ENCODE measurements at regions not wholly inside any gene's neighbourhood (a gene's known extent, or its start where the extent isn't known, plus 50 kb on each side); places are given as distances from the start of the nearest gene placed in this dataset.

GRCh38 chr2:120934574-120935338 is 199.1 kb downstream of the GLI2 start (continued):
- TF ChIP-seq STAT6 (CRISPR knock-in tag; IDR thresholded peaks at IDR 0.05; ENCODE audit: borderline replicate concordance) (no peak), ZNF839 (CRISPR knock-in tag; IDR thresholded peaks at IDR 0.05; ENCODE audit: borderline replicate concordance) (0 out of 2 replicates have a peak, but pooled peaks have one; percentile 21), EP300 (IDR thresholded peaks at IDR 0.05; ENCODE audit: low read depth in 2 of 2, low read length in 2 of 2) (peak in 1 of 2 experiments; percentile 57; a peak in 1 of 4 replicates), EP300 (CRISPR knock-in tag; IDR thresholded peaks at IDR 0.05; ENCODE audit: borderline replicate concordance) (no peak), THAP8 (CRISPR knock-in tag; IDR thresholded peaks at IDR 0.05; ENCODE audit: borderline replicate concordance) (no peak), FOXP4 (CRISPR knock-in tag; IDR thresholded peaks at IDR 0.05) (0 out of 2 replicates have a peak, but pooled peaks have one; percentile 12), DPF2 (CRISPR knock-in tag; IDR thresholded peaks at IDR 0.05; ENCODE audit: borderline replicate concordance, low read depth) (peak; percentile 58), PATZ1 (CRISPR knock-in tag; IDR thresholded peaks at IDR 0.05) (peak; percentile 40; the same call in 1 of the 2 replicates), ZSCAN5A (CRISPR knock-in tag; IDR thresholded peaks at IDR 0.05; ENCODE audit: borderline replicate concordance) (0 out of 2 replicates have a peak, but pooled peaks have one; percentile 12), FOSL1 (CRISPR knock-in tag; IDR thresholded peaks at IDR 0.05; ENCODE audit: borderline replicate concordance) (peak; percentile 46; the same call in 1 of the 2 replicates), TOE1 (CRISPR knock-in tag; IDR thresholded peaks at IDR 0.05) (no peak), ZNF550 (CRISPR knock-in tag; IDR thresholded peaks at IDR 0.05; ENCODE audit: borderline replicate concordance) (no peak), PCBP2 (optimal IDR thresholded peaks at IDR 0.05; ENCODE audit: low read depth, low read length, poor library complexity, severe bottlenecking) (no peak), ZNF850 (CRISPR knock-in tag; conservative IDR thresholded peaks at IDR 0.05) (no peak), JUN (CRISPR knock-in tag; IDR thresholded peaks at IDR 0.05) (0 out of 2 replicates have a peak, but pooled peaks have one; percentile 26), FOXA1 (IDR thresholded peaks at IDR 0.05) (no peak), FOXA1 (CRISPR knock-in tag; IDR thresholded peaks at IDR 0.05) (peak; percentile 9; the same call in 1 of the 2 replicates), PBX3 (CRISPR knock-in tag; IDR thresholded peaks at IDR 0.05; ENCODE audit: borderline replicate concordance) (no peak)

All from HepG2 (cell line).